Peyer's patch (tissue), 4 donors: ENCODE measurements at regions not wholly inside any gene's neighbourhood (a gene's known extent, or its start where the extent isn't known, plus 50 kb on each side); places are given as distances from the start of the nearest gene placed in this dataset.

ENCODE experiments used
- DNase-seq, 3 donors: peaks; one replicate each; pipeline ENCODE4 v3.0.0-alpha.2; 2017 to 2019
- H3K27ac ChIP-seq, 4 donors: fragments of 200-600 bp; sonication (generic); one replicate each; pipeline ENCODE4 v1.5.1; 2016 to 2019
- H3K27me3 ChIP-seq, 2 donors: fragments of 200-600 bp; sonication (generic); one replicate each; pipeline ENCODE4 v1.5.1; 2019
- H3K36me3 ChIP-seq, 3 donors: fragments of 200-600 bp; sonication (generic); one replicate each; pipeline ENCODE4 v1.5.1; 2016 to 2019
- H3K4me1 ChIP-seq, 4 donors: fragments of 200-600 bp; sonication (generic); one replicate each; pipeline ENCODE4 v1.5.1; 2016 to 2019
- H3K4me3 ChIP-seq, 4 donors: fragments of 200-600 bp; sonication (generic); 1 replicate in 3 of 4; 2 replicates in 1 of 4; pipeline ENCODE4 v1.5.1; 2016 to 2019; ENCODE audit warnings: mild to moderate bottlenecking in 1 of 4
- H3K9me3 ChIP-seq, 4 donors: fragments of 200-600 bp; sonication (generic); one replicate each; pipeline ENCODE4 v1.5.1; 2016 to 2019; ENCODE audit warnings: mild to moderate bottlenecking in 1 of 4
- CTCF ChIP-seq, 6 experiments: fragments of 450-650 bp in 4 of 6; fragments of 200-600 bp in 2 of 6; sonication (generic) in 1 of 6; IDR thresholded peaks; one replicate each; pipeline ENCODE4 v1.5.1; 2017 to 2019; ENCODE audit warnings: antibody characterized with exemption in 6 of 6, mild to moderate bottlenecking in 3 of 6, moderate library complexity in 1 of 6
- POLR2A ChIP-seq, 2 donors: fragments of 450-650 bp; IDR thresholded peaks; one replicate each; pipeline ENCODE4 v1.5.1; 2017; ENCODE audit warnings: antibody characterized with exemption in 2 of 2, mild to moderate bottlenecking in 2 of 2, moderate library complexity in 2 of 2

DNA sequence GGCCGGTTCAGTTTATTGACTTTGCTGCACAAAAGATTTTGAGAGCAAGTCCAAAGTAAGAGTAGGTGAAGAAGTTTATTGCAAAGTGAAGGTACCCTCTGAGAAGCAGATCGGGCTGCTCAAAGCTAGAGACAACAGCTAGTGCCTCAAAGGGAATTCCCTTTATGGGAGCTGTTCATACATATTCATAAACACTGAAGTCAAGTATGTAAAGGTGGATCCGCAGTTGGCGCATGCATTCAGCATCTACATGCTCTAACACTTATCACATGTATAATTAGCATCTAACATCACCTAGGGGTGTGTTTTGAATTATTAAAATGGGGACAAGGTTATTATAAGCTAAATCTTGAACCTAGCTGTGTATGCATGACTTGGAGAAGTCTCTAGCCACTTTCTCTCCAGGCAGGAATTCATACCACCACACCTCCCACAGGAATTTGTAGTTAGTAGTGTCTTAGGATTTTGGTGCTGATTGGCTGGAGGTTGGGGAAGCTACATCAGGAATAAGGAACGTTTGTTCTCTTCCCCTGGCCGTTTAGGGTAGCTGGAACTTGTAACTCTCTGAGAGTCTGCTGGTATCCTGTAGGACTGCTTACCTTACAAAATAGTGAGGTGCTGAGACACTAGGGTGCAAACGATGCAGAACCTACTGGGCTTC is 1633.9 kb downstream of the GRIK2 start:
- TF ChIP-seq CTCF (IDR thresholded peaks at IDR 0.05), result no peak
- no peak for TF ChIP-seq POLR2A (IDR thresholded peaks at IDR 0.05)
- no peak overlapping the region for H3K27ac ChIP-seq
- H3K27me3 ChIP-seq, result no peaks in the 10 kb centered on the region
- H3K36me3 ChIP-seq, result no peaks in the 10 kb centered on the region
- H3K9me3 ChIP-seq, result no peaks in the 10 kb centered on the region
- no peaks in the 10 kb centered on the region for H3K4me1 ChIP-seq
- no peak for DNase-seq
- H3K4me3 ChIP-seq, result no peak overlapping the region

DNA sequence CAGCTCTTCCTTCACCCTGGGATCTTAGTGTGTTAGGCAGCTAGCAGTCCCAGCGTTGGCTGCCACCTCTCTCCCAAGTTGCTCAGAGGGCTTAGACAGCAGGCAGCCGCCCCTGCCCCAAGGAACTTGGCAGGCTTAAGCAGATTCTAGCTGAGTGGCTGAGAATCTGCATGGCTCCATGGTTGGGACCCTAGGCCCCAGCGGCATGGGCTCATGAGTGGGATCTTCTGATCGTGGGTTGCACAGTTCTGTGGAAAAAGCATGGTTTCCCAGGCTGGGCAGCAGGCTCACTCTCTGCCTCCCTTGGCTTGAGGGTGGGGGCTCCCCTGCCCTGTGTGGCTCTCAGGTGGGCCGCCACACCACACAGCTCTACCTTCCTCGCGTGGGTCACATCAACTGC is 1624.9 kb downstream of the GRIK2 start:
- no peaks in the 10 kb centered on the region for H3K4me1 ChIP-seq
- TF ChIP-seq CTCF (IDR thresholded peaks at IDR 0.05), result no peak
- TF ChIP-seq POLR2A (IDR thresholded peaks at IDR 0.05), result no peak
- no peak for DNase-seq
- no peak overlapping the region for H3K27ac ChIP-seq
- no peaks in the 10 kb centered on the region for H3K27me3 ChIP-seq
- H3K36me3 ChIP-seq, result no peaks in the 10 kb centered on the region
- no peaks in the 10 kb centered on the region for H3K9me3 ChIP-seq
- H3K4me3 ChIP-seq, result no peak overlapping the region

- no peaks in the 10 kb centered on the region for H3K9me3 ChIP-seq
Measured at GRCh38 chr6:103017878-103018277, 1624.4 kb downstream of the GRIK2 start.

DNA sequence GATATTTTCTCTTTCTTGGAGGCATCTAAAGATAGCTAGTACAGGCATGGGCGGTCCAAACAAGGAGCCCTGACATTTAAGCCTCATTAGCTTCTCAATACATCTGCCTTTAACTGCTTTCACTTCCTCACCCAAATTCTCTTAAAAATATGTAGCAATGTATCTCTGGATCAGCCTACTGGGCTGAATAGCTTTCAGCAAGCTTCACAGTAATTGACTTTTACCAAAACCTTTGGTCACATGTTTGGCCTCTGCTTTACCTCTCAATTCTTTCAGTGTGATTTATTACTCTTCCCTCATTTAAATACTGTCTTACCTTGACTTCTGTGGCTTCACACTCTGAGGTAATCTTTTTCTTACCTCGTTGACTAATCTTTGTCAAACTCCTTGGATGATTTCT is 1618.1 kb downstream of the GRIK2 start:
- no peak overlapping the region for H3K4me3 ChIP-seq
- H3K9me3 ChIP-seq, result no peaks in the 10 kb centered on the region
- no peak for DNase-seq
- no peaks in the 10 kb centered on the region for H3K27me3 ChIP-seq
- no peak overlapping the region for H3K27ac ChIP-seq
- TF ChIP-seq CTCF (IDR thresholded peaks at IDR 0.05) (no peak), POLR2A (IDR thresholded peaks at IDR 0.05) (no peak)
- H3K4me1 ChIP-seq, result no peaks in the 10 kb centered on the region
- H3K36me3 ChIP-seq, result no peaks in the 10 kb centered on the region

More at GRCh38 chr6:103017878-103018277, 1624.4 kb downstream of the GRIK2 start:
- H3K4me3 ChIP-seq, result no peak overlapping the region
- H3K27me3 ChIP-seq, result no peaks in the 10 kb centered on the region
- no peaks in the 10 kb centered on the region for H3K4me1 ChIP-seq
- H3K36me3 ChIP-seq, result no peaks in the 10 kb centered on the region
- TF ChIP-seq CTCF (IDR thresholded peaks at IDR 0.05), result no peak
- TF ChIP-seq POLR2A (IDR thresholded peaks at IDR 0.05), result no peak
- no peak overlapping the region for H3K27ac ChIP-seq
- no peak for DNase-seq

DNA sequence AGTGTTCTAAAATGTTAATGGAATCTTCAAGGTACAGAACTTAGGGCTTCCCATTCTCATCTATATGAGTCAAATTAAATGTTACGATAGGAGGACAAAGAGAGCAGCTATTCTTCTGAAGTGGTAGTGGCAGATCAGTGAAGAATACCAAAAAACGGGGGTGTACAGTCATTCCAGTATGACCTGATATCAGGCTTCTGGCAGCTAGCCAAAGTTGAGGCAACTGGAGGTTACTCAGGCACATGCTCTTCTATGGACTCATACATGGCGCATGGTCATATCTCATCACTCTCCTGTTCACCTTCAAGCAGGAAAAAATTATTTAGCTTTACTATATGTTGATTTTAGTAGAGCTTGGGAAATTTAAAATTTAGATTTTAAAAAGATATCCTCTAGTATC is 1608.8 kb downstream of the GRIK2 start:
- Histone ChIP-seq H3K4me3 (no peak overlapping the region), H3K9me3 (peaks cover 0 to 4% (median 0%) of the 10 kb centered on the region in 4 donors), H3K27me3 (no peaks in the 10 kb centered on the region), H3K4me1 (no peaks in the 10 kb centered on the region), H3K36me3 (no peaks in the 10 kb centered on the region), H3K27ac (no peak overlapping the region)
- TF ChIP-seq CTCF (IDR thresholded peaks at IDR 0.05), result no peak
- TF ChIP-seq POLR2A (IDR thresholded peaks at IDR 0.05), result no peak
- DNase-seq, result no peak

DNA sequence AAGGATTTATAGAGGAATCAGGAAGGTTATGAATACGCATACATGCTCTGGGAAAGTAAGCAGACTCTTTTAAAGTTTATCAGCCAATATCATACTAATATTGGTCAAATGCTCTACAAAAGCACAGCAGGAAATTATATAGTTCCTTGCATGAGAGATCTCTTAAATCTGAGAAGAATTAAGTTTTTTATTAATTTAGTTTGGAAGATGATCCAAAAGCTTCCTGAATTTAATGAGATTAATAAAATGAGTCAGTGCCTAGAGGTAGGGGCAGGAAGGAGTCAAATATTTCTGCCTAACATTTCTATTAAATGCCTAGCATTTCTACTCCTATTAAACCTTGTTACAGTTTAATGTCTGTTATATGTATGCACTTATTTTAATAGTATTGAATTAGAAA is 1608.2 kb downstream of the GRIK2 start:
- Histone ChIP-seq H3K4me3 (no peak overlapping the region), H3K27me3 (no peaks in the 10 kb centered on the region), H3K36me3 (no peaks in the 10 kb centered on the region), H3K4me1 (no peaks in the 10 kb centered on the region), H3K9me3 (peaks cover 0 to 4% (median 0%) of the 10 kb centered on the region in 4 donors), H3K27ac (no peak overlapping the region)
- DNase-seq, result no peak
- TF ChIP-seq POLR2A (IDR thresholded peaks at IDR 0.05) (no peak), CTCF (IDR thresholded peaks at IDR 0.05) (no peak)
